GM18951 (cell line): ENCODE measurements at regions not wholly inside any gene's neighbourhood (a gene's known extent, or its start where the extent isn't known, plus 50 kb on each side); places are given as distances from the start of the nearest gene placed in this dataset.

Experiments used
- POLR2A ChIP-seq: IDR thresholded peaks from 4 replicates; pipeline ENCODE4 v1.6.1; 2011; ENCODE audit warnings: mild to moderate bottlenecking; ENCODE audit not compliant: insufficient read length, insufficient read depth; ENCODE audit errors: extremely low read depth
- in situ Hi-C: fragments of 300-500 bp; cut with MboI; formaldehyde crosslinking; loops from one replicate; pipeline ENCODE4 v1.12.0; 2022; ENCODE audit warnings: low sequenced_read_pairs, mixed read lengths, inconsistent platforms; ENCODE audit not compliant: unreplicated experiment

GRCh38 chr6:8506126-8506525 lies 70.8 kb upstream of the SLC35B3 start:
- TF ChIP-seq POLR2A, result no peak
- in situ Hi-C loops, result no loop called here

GRCh38 chr6:8499540-8499939 lies 64.2 kb upstream of the SLC35B3 start:
- no peak for TF ChIP-seq POLR2A
- in situ Hi-C loops, result no loop called here

GRCh38 chr6:8494730-8495129 lies 59.4 kb upstream of the SLC35B3 start:
- in situ Hi-C loops, result no loop called here
- TF ChIP-seq POLR2A, result no peak

GRCh38 chr6:8492536-8493133 lies 57.3 kb upstream of the SLC35B3 start:
- in situ Hi-C loops, result no loop called here
- no peak for TF ChIP-seq POLR2A
